ENCODE measurements at regions not wholly inside any gene's neighbourhood (a gene's known extent, or its start where the extent isn't known, plus 50 kb on each side); places are given as distances from the start of the nearest gene placed in this dataset.

GRCh38 chr3:151673974-151674373 is 59.8 kb upstream of the AADACL2 start:
- no peak overlapping the region for H3K4me2 ChIP-seq (ENCODE audit: insufficient read depth in 1 of 2, low read depth in 2 of 2, low read length in 2 of 2)
- no peaks in the 10 kb centered on the region for H3K23me2 ChIP-seq (ENCODE audit: low read depth, low read length)
- no peak overlapping the region for H3K23ac ChIP-seq (ENCODE audit: insufficient read length)
- H3K27me3 ChIP-seq (replicated peaks in 1 of 4; ENCODE audit: control insufficient read depth in 3 of 4, extremely low read depth in 1 of 4, insufficient read depth in 3 of 4, low read length in 3 of 4): no peaks in the 10 kb centered on the region
- CTCF ChIA-PET (ENCODE audit: partially characterized antibody): interaction anchor here (0.7 kb wide), 1 partner anchor 38 kb away, joined by 3 read pairs; no protein-coding TSS in a partner anchor
- H3K79me1 ChIP-seq (ENCODE audit: low read depth, low read length): no peaks in the 10 kb centered on the region
- no peak overlapping the region for H3K56ac ChIP-seq (replicated peaks; ENCODE audit: insufficient read length, low read depth, low read length)
- no peak overlapping the region for H3K4me3 ChIP-seq (ENCODE audit: extremely low read depth in 1 of 4, insufficient read depth in 2 of 4, low read depth in 3 of 4, low read length in 4 of 4)
- no peak overlapping the region for H3K9ac ChIP-seq (replicated peaks in 1 of 4; ENCODE audit: extremely low read depth in 1 of 4, low read depth in 3 of 4, low read length in 3 of 4)
- H3K79me2 ChIP-seq (ENCODE audit: control insufficient read depth in 1 of 2, insufficient read depth in 2 of 2, low read length in 2 of 2): no peaks in the 10 kb centered on the region
- no peak overlapping the region for H4K8ac ChIP-seq (ENCODE audit: extremely low read depth, insufficient read depth, low read length)
- H2BK5ac ChIP-seq (ENCODE audit: low read depth, low read length): no peak overlapping the region
- H3K18ac ChIP-seq (ENCODE audit: extremely low read depth, low read length): no peak overlapping the region
- FAIRE-seq (no peak), DNase-seq (ENCODE audit: low read depth in 1 of 2, low spot score in 2 of 2) (no peak)
- H2AK5ac ChIP-seq (ENCODE audit: low read depth, low read length): no peak overlapping the region
- no peak overlapping the region for H4K5ac ChIP-seq (ENCODE audit: insufficient read length, low read depth, low read length)
- H2AFZ ChIP-seq (ENCODE audit: low read length): no peak overlapping the region
- WGBS, 2 experiments (ENCODE audit: extremely low coverage in 1 of 2, insufficient coverage in 1 of 2, insufficient read length in 1 of 2, insufficient replicate concordance in 2 of 2, low coverage in 1 of 2, low lambda C conversion rate in 2 of 2, missing lambda C conversion rate in 1 of 2): 100% methylated on average over 1 of the region's 1 CpG; no CpG with 5 or more reads in 1 of the 2 experiments
- H3K4ac ChIP-seq (replicated peaks; ENCODE audit: insufficient read length, low read depth, low read length): no peak overlapping the region
- no peaks in the 10 kb centered on the region for H4K20me1 ChIP-seq (replicated peaks in 1 of 2; ENCODE audit: control insufficient read depth in 1 of 2, insufficient read depth in 2 of 2, low read length in 2 of 2)
- H2BK120ac ChIP-seq (replicated peaks; ENCODE audit: low read depth, low read length): no peak overlapping the region
- no peak overlapping the region for H2BK15ac ChIP-seq (ENCODE audit: low read length)
- H2BK20ac ChIP-seq (ENCODE audit: low read length): no peak overlapping the region
- H3K14ac ChIP-seq (ENCODE audit: insufficient read length): no peak overlapping the region
- H3K36me3 ChIP-seq (ENCODE audit: control insufficient read depth in 2 of 4, insufficient read depth in 4 of 4, low read length in 3 of 4): no peaks in the 10 kb centered on the region
- POLR2A ChIA-PET (ENCODE audit: partially characterized antibody): no interaction called here
- no peak overlapping the region for H4K91ac ChIP-seq (replicated peaks; ENCODE audit: insufficient read length, low read length)
- no peak overlapping the region for H2BK12ac ChIP-seq (ENCODE audit: low read depth, low read length)
- H3K4me1 ChIP-seq (replicated peaks in 1 of 4; ENCODE audit: control insufficient read depth in 3 of 4, insufficient read depth in 4 of 4, low read length in 3 of 4): no peaks in the 10 kb centered on the region
- H3K27ac ChIP-seq (ENCODE audit: low read depth, low read length): no peak overlapping the region
- H3K9me3 ChIP-seq (ENCODE audit: insufficient read depth in 2 of 2, low read depth in 1 of 2, low read length in 1 of 2): peaks cover 0 to 2% of the 10 kb centered on the region in 2 experiments; a peak in 1 of 4 replicates
- TF ChIP-seq SUZ12 (IDR thresholded peaks at IDR 0.05; ENCODE audit: low read length) (no peak), TAF1 (IDR thresholded peaks at IDR 0.05; ENCODE audit: low read depth, low read length) (no peak), POLR2AphosphoS5 (IDR thresholded peaks at IDR 0.05; ENCODE audit: low read depth, low read length) (no peak)
